ENCODE measurements at regions not wholly inside any gene's neighbourhood (a gene's known extent, or its start where the extent isn't known, plus 50 kb on each side); places are given as distances from the start of the nearest gene placed in this dataset.

DNA sequence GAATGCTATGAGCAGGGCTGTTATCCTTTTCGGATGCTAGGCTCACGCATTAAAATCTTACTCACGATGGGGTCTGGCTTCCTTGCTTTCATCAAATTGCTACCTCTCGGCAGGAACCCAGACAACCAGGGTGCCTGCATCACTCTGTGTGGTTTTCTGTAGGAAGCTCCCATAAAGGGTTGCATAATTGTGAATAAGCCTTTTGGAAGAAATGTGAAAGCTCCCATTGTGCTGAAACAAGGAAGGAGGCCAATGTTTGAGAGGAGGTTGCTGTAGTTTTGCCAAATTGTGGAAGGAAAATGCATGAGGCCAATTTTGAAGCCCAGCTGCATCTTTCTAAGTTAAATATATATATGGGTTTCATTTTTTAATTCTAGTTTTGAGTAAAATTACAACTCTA, 615.5 kb downstream of the C6orf118 start:
- no peak for DNase-seq (ENCODE audit: low read depth)
- H3K4me3 ChIP-seq (ENCODE audit: low read depth, low read length), result no peak overlapping the region
- TF ChIP-seq, protein P1, sequence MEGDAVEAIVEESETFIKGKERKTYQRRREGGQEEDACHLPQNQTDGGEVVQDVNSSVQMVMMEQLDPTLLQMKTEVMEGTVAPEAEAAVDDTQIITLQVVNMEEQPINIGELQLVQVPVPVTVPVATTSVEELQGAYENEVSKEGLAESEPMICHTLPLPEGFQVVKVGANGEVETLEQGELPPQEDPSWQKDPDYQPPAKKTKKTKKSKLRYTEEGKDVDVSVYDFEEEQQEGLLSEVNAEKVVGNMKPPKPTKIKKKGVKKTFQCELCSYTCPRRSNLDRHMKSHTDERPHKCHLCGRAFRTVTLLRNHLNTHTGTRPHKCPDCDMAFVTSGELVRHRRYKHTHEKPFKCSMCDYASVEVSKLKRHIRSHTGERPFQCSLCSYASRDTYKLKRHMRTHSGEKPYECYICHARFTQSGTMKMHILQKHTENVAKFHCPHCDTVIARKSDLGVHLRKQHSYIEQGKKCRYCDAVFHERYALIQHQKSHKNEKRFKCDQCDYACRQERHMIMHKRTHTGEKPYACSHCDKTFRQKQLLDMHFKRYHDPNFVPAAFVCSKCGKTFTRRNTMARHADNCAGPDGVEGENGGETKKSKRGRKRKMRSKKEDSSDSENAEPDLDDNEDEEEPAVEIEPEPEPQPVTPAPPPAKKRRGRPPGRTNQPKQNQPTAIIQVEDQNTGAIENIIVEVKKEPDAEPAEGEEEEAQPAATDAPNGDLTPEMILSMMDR (IDR thresholded peaks at IDR 0.05; ENCODE audit: control insufficient read depth, extremely low read depth, insufficient read depth), result no peak

DNA sequence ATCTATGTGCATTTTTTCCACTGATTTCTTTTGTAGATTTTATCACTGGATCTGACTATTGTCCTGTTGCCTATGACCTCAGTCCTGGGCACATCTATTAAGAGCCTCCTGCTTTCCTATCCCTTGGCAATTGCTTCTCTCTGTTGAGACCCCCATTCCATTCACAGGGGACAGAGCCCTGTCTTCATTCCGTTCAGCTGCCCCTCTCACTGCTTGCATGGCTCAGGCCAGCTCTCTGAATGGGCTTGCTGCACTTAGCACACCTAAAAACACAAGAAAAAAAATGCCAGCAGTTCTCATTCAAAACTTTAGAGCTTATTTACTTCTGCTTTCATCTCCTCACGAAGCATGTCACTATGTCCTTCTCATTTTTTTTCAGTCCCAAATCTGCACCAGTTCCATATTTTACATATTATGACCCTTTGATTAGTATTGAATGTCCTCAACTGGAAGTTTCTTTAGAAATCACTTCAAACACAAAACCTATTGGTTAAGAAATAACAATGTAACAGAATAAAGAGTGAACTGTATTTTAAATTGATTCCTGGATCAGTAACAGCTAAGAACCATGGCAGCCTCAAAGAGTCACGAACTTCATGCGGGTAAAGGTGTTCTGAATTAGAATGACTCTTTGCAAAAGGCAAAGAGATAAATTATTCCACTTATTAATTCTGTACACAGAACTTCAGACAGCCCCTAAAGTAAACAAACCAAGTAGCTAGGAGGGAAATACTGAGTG, 616.5 kb downstream of the C6orf118 start:
- TF ChIP-seq, protein P1 (IDR thresholded peaks at IDR 0.05; ENCODE audit: control insufficient read depth, extremely low read depth, insufficient read depth), result no peak
- no peak for DNase-seq (ENCODE audit: low read depth)

DNA sequence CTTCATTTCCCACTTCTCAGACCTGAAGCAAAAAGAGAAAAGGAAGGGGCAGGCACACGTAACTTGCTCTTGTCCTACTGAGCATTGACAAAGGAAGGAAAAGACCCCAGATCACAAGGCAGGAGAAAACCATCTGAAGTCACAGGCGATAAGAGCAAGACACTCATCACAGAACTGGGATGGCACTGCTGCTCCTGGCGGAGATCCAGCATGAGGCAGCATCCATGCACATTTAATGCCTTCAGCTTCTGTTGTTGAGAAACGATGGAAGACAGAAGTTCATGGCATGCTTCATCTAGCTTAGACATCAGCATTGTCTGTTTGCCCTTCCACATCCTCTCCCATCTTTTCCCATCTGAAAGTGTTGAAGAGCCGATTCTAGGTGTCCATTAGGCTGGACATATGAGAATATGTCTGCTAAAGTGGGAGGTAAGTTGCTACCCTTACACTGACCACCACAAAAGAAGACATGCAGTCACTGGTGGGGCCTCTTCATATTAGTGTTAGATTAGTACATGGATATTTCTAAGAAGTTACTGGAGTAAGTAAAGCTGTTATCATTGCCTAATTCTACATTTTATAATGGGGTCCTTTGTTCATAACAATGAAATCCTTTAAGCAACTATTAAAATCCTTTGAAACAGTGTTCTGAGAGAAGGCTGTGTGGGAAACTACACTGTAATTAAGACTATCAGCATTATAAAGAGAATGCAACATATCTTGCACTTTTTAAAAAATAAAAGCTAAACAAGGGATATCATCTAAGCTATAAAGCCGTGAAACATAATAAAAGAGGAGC, 618.5 kb downstream of the C6orf118 start:
- no peak for DNase-seq (ENCODE audit: low read depth)
- no peak overlapping the region for H3K4me3 ChIP-seq (ENCODE audit: low read depth, low read length)
- TF ChIP-seq, protein P1 (IDR thresholded peaks at IDR 0.05; ENCODE audit: control insufficient read depth, extremely low read depth, insufficient read depth), result no peak

More for the DNA sequence above, 616.5 kb downstream of the C6orf118 start:
- H3K4me3 ChIP-seq (ENCODE audit: low read depth, low read length), result no peak overlapping the region

DNA sequence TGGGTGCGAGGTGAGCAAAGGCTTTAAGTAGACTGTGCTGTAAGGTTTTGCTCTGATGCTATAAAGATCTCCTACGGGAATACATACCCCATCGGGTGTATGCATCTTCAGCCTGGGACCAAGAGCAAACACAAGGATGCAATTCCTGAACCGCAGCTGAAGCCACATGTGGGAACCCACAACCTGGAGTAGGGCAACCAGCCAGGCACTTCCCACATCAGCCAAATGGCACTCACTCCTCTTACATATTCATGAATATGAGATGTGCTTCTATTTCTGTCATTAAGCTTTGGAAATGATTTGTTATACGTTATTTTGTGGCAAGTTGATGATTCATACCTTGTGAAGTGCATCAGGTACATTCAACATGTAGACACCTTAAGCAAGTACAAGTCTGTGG, 619.2 kb downstream of the C6orf118 start:
- H3K4me3 ChIP-seq (ENCODE audit: low read depth, low read length), result no peak overlapping the region
- no peak for DNase-seq (ENCODE audit: low read depth)
- TF ChIP-seq, protein P1 (IDR thresholded peaks at IDR 0.05; ENCODE audit: control insufficient read depth, extremely low read depth, insufficient read depth), result no peak

DNA sequence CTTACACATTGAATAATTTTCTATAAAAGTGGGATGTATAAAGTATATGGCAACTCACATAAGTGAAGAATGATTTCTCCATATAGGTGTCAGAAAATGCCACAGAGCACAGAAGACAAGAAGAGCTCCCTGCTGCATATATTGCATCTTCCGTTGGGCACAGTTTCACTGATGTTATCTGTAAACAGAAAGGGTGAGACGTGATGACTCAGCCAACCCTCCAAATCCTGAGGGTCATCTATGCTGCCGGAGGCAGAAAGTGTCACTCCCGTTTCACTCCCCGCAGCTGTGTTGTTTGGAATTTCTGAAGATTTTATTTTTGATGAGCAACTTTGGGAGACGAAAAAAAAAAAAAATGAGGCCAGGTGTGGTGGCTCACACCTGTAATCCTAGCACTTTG, 644.1 kb downstream of the C6orf118 start:
- TF ChIP-seq, protein P1 (IDR thresholded peaks at IDR 0.05; ENCODE audit: control insufficient read depth, extremely low read depth, insufficient read depth), result no peak
- H3K4me3 ChIP-seq (ENCODE audit: low read depth, low read length), result no peak overlapping the region
- no peak for DNase-seq (ENCODE audit: low read depth)

DNA sequence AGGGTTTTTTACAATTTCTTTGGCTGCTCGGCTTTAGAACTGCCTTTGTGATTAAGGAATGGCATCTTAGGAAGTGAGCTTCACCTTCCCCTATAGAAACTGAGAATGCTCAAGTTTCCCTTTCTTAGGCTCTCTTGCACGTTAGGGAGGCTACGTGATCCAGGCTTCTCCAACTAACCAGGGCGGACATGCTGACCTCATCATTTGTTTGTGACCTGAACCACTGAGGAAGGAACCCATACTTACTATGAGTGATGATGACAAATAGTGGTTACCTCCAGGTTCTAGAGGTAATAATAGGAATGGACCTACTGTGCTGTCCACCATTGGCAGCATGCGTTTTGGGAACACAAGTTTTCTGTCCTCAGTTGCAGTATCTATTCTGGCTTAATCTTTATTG, 645.8 kb downstream of the C6orf118 start:
- TF ChIP-seq, protein P1 (IDR thresholded peaks at IDR 0.05; ENCODE audit: control insufficient read depth, extremely low read depth, insufficient read depth), result no peak
- no peak overlapping the region for H3K4me3 ChIP-seq (ENCODE audit: low read depth, low read length)
- DNase-seq (ENCODE audit: low read depth), result no peak
